ENCODE measurements at regions not wholly inside any gene's neighbourhood (a gene's known extent, or its start where the extent isn't known, plus 50 kb on each side); places are given as distances from the start of the nearest gene placed in this dataset.
"Not testable (repeated sequence)": the region's sequence is repeated elsewhere in the genome, so short reads cannot be mapped to it uniquely, and the experiment has no call there.

DNA sequence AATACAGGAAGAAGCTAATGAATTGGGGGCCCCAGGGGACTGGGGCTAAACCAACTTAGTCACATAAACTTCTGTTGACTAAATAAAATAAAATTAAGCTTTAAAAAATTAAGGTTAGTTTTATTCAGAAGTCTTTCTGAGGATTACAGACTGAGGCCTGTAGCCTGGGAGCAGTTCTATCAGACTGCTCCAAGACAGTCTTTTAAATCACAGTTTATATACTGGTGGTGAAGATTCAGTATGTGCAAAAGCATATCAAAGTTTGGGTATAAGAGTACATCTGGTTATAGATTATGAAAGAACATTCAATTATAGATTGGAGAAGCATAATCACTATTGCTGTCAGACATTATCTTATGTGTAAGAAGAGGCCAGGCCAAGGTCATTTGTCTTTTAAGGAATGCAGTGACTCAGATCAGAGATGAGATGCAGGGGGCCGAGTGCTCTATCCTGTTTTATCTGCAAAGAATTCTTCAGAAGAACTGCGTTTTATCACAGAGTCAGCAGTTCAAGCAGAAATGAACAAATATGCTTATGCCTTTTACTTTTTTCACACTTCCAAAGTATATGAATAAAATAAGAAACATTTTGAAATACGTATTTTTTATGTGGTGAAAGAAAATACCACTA is 109.4 kb downstream of the PDHA2 start:
- Histone ChIP-seq H3K4me3 (no peak overlapping the region), H3K27ac (no peak overlapping the region), H3K27me3 (no peaks in the 10 kb centered on the region), H3K4me1 (no peaks in the 10 kb centered on the region), H3K36me3 (no peaks in the 10 kb centered on the region), H3K9me3 (no peaks in the 10 kb centered on the region)
- no peak for TF ChIP-seq POLR2A (IDR thresholded peaks at IDR 0.05)
- TF ChIP-seq, protein P1, sequence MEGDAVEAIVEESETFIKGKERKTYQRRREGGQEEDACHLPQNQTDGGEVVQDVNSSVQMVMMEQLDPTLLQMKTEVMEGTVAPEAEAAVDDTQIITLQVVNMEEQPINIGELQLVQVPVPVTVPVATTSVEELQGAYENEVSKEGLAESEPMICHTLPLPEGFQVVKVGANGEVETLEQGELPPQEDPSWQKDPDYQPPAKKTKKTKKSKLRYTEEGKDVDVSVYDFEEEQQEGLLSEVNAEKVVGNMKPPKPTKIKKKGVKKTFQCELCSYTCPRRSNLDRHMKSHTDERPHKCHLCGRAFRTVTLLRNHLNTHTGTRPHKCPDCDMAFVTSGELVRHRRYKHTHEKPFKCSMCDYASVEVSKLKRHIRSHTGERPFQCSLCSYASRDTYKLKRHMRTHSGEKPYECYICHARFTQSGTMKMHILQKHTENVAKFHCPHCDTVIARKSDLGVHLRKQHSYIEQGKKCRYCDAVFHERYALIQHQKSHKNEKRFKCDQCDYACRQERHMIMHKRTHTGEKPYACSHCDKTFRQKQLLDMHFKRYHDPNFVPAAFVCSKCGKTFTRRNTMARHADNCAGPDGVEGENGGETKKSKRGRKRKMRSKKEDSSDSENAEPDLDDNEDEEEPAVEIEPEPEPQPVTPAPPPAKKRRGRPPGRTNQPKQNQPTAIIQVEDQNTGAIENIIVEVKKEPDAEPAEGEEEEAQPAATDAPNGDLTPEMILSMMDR (IDR thresholded peaks at IDR 0.05) = no peak
- intact Hi-C loops (cut with DNase I; ENCODE audit: low total_unique reads) = no loop called here
- no peak for DNase-seq

DNA sequence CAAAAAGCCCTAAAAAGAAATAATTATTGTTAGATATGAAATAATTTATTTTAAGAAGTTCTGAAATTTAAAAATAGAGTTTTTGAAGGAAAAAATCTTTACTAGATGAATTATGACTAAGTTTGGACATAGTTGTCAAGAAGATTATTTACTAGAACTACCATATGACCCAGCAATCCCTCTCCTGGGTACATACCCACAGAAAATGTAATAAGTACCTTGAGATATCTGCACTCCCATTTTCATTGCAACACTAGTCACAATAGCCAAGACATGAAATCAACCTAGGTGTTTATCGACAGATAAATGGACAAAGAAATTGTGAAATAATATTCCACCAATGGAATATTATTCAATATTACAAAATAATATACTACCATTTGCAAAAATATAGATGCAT is 109.9 kb downstream of the PDHA2 start:
- H3K4me1 ChIP-seq = no peaks in the 10 kb centered on the region
- intact Hi-C loops (cut with DNase I; ENCODE audit: low total_unique reads) = no loop called here
- no peak overlapping the region for H3K27ac ChIP-seq
- no peaks in the 10 kb centered on the region for H3K36me3 ChIP-seq
- no peak overlapping the region for H3K4me3 ChIP-seq
- H3K27me3 ChIP-seq = no peaks in the 10 kb centered on the region
- TF ChIP-seq, protein P1 (IDR thresholded peaks at IDR 0.05) = no peak
- TF ChIP-seq POLR2A (IDR thresholded peaks at IDR 0.05) = no peak
- no peaks in the 10 kb centered on the region for H3K9me3 ChIP-seq
- DNase-seq = no peak

DNA sequence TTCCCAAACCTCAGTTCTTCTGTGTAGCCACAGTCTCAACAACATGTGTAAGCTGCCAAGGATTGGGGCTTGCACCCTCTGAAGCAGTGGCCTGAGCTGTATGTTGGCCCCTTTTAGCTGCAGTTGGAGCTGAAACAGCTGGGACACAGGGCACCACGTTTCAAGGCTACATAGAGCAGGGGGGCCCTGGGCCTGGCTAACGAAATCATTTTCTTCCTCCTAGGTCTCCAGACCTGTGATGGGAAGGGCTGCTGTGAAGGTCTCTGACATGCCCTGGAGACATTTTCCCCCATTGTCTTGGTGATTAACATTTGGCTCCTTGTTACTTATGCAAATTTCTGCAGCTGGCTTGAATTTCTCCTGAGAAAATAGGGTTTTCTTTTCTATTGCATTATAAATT is 112.6 kb downstream of the PDHA2 start:
- H3K36me3 ChIP-seq; DNase-seq; H3K4me1 ChIP-seq; intact Hi-C loops (cut with DNase I; ENCODE audit: low total_unique reads); H3K27ac ChIP-seq; H3K9me3 ChIP-seq; H3K4me3 ChIP-seq; H3K27me3 ChIP-seq: not testable (repeated sequence)

DNA sequence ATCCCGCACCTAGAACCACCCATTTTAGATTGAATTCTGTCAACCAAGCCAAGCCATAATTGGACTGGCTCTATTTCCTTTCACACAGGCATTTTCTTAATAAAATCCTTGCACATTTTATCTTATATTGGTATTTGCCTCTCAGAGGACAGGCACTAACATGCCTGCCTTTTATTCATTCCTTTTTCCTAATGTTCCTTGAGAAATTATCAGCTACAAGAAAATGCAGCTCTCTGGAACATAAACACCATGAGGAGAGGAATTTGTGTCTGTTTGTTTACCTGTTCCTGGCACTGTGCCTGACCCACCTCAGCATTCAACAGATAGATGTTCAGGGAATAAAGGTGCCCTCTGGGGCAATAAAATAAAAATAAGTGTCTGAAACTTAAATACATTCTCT is 116.2 kb downstream of the PDHA2 start:
- Histone ChIP-seq H3K9me3 (no peaks in the 10 kb centered on the region), H3K36me3 (no peaks in the 10 kb centered on the region), H3K27me3 (no peaks in the 10 kb centered on the region), H3K4me1 (no peaks in the 10 kb centered on the region), H3K27ac (no peak overlapping the region), H3K4me3 (no peak overlapping the region)
- intact Hi-C loops (cut with DNase I; ENCODE audit: low total_unique reads) = no loop called here
- no peak for TF ChIP-seq POLR2A (IDR thresholded peaks at IDR 0.05)
- TF ChIP-seq, protein P1 (IDR thresholded peaks at IDR 0.05) = no peak
- DNase-seq = no peak

DNA sequence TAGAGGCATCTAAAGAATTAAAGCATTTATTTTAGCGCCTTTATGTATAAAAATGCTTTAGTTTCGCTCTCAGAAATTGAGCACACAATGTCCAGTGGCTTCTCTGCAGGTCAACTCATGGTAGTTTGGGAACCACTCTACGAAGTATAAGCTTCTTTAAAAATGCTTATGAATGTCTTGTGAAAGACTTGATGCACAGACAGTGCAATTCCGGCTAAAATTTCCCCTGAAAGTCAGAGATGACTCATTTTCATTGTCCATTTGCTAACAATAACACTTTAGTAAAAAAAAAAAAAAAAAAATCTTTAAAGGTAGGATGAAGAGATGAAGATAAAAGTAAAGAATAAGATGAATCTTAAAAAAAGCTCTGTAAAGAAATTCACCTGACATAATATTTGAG is 117.2 kb downstream of the PDHA2 start:
- no peaks in the 10 kb centered on the region for H3K36me3 ChIP-seq
- no peak for DNase-seq
- H3K4me1 ChIP-seq = no peaks in the 10 kb centered on the region
- no peaks in the 10 kb centered on the region for H3K27me3 ChIP-seq
- H3K9me3 ChIP-seq = no peaks in the 10 kb centered on the region
- H3K4me3 ChIP-seq = no peak overlapping the region
- intact Hi-C loops (cut with DNase I; ENCODE audit: low total_unique reads) = no loop called here
- no peak overlapping the region for H3K27ac ChIP-seq
- TF ChIP-seq POLR2A (IDR thresholded peaks at IDR 0.05) = no peak
- TF ChIP-seq, protein P1 (IDR thresholded peaks at IDR 0.05) = no peak

DNA sequence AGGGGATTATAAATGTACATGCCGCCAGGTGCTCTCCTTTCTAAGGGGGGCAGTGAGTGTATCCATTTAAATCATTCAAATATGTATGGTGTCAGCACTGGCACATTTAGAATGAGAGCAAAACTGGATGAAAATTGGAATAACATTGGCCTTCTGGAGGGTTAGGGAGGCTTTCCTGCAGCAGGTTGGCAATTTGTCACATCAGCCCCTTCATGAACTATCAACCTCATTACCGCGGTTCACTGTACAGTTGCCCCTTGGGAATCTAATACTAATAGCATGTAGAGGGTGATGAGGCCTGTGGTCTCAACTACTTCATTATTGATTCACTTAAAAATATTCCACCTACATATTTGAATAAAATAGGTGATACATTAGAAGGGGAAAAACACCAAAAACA is 117.9 kb downstream of the PDHA2 start:
- Histone ChIP-seq H3K27ac (no peak overlapping the region), H3K9me3 (no peaks in the 10 kb centered on the region), H3K27me3 (no peaks in the 10 kb centered on the region), H3K4me1 (no peaks in the 10 kb centered on the region), H3K4me3 (no peak overlapping the region), H3K36me3 (no peaks in the 10 kb centered on the region)
- intact Hi-C loops (cut with DNase I; ENCODE audit: low total_unique reads) = no loop called here
- DNase-seq = no peak
- TF ChIP-seq, protein P1 (IDR thresholded peaks at IDR 0.05) = no peak
- TF ChIP-seq POLR2A (IDR thresholded peaks at IDR 0.05) = no peak
